HS-27A (cell line): ENCODE measurements at regions not wholly inside any gene's neighbourhood (a gene's known extent, or its start where the extent isn't known, plus 50 kb on each side); places are given as distances from the start of the nearest gene placed in this dataset.
"Not testable (repeated sequence)": the region's sequence is repeated elsewhere in the genome, so short reads cannot be mapped to it uniquely, and the experiment has no call there.

ENCODE experiments used
- DNase-seq: peaks from one replicate; pipeline ENCODE4 v3.0.0-alpha.2; 2012; ENCODE audit warnings: low read depth, missing footprints

DNA sequence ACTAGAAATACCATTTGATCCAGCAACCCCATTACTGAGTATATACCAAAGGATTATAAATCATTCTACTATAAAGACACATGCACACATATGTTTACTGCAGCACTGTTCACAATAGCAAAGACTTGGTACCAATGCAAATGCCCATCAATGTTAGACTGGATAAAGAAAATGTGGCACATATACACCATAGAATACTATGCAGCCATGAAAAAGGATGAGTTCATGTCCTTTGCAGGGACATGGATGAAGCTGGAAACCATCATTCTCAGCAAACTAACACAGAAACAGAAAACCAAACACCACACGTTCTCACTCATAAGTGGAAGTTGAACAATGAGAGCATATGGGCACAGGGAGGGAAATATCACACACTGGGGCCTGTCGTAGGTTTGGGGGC is 106.0 kb downstream of the SPATA18 start:
- DNase-seq = not testable (repeated sequence)

DNA sequence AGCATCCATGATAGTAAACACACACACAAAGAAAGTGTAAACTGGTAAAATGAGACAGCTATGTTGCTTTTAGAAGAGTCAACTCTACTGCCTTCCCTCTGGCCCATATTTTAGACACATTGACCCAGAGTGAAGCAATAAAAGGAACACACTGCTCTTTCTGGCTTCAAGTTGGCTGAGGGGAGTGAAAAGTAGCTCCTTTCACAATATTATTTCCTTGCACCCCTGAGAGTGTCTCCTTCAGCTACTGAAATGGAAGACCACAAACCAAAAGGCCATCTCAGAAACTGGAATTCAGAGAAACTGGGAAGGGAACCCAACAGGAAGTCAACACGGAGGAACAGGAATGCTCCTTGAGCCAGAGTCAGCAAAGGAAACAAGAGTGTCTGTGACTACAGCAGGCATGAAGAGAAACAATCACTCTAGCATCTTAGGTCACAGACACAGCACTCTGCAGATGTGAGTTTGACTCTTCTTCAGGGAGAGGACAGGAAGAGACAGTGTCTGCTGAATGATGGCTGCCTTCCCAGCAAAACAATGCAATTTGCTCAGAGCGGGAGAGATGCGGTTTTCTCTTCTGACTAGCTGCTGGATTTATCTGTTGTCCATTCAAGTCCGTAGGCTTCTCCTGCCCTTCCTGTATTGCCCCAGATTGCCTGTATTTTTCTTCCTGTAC is 106.7 kb downstream of the SPATA18 start:
- no peak for DNase-seq

DNA sequence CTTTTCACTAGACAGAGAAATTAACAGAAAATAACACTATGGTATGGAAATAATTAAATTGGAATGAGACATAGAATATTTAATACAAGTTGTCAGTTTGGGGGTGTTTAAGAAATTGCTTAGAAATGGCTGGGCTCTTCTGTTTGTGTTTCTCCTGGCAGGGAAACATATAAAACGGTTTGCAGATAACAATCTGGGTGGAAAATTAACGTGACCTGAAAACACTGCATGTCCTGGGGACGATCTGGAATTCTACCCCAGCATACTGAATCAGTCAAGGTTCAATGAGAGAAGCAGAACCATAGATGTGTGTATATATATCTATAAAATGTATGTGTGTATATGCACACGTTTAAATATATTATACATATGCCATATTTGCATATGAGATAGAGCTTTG is 109.8 kb downstream of the SPATA18 start:
- DNase-seq = no peak

DNA sequence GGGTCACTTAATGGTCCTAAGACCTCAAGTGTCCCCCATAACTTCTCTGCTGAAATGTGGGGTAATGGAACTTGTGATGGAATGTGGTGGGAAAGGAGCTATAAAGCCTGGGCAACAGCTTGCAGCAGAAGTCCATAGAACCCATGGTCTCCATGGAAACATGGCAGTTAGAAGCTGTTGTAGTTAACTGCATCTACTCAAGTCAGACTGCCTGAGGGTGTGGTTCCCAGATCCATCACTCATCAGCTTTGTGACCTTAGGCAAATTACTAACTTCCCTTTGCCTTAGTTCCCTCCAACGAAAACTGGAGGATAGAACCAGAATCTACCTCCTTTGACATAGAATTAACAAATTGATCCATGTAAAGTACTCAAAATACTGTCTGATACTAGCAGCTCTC is 113.0 kb downstream of the SPATA18 start:
- DNase-seq = no peak

DNA sequence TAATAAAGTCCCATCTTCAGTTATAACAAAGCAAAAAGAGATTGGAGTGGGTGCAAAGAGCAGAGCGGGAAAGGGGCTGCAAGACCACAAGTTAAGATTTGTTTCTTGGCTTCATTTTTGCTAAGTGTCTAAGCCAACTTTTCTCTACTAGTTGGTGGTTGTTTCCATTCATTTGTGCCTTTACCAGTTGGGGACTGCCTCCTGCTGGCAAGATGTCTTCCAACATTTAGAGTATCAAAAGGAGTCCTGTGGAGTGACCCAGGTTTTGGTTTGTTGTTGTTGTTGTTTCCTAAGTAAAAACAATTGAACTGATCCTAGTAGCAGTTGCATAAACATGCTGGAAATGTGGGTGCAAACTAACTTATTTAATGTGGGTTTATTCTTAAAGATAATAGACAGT is 121.1 kb downstream of the SPATA18 start:
- no peak for DNase-seq

DNA sequence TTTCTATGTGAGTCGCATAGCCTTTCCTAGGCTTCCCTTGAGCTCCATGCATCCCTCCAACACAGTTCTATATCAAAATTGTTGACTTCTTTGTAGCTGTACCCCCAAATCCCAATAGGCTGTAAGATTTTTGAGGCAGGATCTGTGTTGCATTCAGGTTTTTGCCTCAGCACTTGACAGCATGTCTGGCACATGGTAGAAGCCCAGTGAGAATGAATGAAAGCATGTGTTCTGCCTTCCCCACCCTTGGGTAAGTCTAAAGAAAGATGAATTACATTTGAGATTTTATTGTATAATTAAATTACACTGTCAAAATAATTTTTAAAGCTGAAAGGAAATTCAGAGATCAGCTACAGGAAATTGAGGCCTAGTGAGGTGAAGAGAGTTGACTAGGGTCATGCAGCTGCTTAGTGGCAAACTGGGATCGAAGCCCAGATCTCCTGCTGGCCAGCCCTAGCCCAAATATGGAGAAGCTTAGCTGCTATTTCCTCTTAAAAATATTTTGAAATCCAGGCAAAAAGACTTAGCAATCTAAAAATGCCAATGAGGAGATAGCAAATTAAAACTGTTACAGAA is 122.5 kb downstream of the SPATA18 start:
- no peak for DNase-seq

DNA sequence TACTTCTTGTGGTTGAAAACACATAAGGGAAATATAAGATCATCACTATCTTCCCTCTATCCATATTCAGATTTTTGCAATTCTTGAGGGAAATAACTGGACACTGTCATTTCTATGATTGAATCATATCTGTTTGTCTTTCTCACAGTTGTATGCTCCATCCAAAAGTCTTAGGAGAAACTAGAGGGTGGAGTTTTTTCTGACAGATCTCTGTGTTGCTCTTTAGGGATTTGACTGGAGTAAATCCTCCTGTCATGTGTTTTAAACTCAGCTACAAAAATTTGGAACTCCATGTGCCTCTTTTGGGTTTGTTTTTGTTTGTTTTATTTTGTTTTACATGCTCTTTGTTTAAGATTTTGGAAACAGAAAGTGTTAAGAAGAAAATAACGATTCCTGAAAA is 136.5 kb downstream of the SPATA18 start:
- DNase-seq = no peak

DNA sequence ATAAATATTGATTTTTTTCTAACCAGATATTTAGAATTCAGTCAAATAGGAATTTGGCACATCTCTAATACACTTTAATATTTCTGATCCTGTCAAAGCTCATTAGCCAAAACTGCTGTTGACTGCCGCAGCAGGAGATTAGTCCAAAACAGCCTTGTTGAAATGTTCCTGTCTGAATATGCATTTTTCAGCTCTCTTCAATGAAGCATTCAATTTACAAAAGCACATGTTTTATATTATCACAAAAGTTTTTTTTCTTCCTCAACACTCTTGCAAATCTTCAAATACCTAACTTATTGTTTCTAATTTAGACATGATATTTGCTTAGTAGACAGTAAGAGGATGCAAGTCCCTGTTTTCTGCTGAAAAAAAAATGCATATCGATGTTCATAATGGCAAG is 140.9 kb downstream of the SPATA18 start:
- DNase-seq = no peak

DNA sequence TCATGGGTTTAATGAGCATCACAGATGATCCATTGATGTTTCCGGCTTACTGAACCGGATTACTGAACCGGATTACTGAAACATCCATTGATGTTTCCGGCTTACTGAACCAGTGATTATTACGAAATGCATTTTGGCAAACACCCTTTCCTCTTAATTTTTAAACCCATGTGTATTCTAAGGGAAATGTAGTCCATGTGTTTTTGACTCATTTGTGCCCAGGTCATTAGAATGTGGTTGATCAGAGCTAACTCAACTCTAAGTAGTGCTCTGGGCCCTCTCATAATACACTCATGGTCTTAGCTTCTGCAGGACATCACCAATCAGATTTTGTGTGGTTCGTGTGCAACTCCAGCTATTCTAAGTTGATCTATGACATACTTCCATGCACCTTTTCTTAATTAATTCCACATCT is 141.6 kb downstream of the SPATA18 start:
- DNase-seq = no peak

DNA sequence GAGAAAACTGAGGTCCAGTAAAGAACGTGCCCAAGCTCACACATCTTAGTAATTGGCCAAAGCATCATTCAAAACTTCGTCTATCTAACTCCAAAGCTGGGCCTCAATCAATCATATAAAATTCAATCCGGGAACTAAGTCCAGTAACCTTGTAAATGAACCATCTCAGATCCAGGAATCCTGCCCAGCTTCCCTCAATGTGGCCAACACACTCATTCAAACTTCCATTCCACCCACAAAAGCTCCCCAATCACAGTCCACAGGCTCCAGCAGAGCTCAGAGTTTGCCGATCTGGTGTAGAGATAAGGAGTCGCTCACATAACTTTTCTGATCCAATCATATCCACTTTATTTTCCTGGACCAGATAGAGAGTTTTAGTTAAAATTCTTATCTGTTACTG is 144.8 kb downstream of the SPATA18 start:
- no peak for DNase-seq

DNA sequence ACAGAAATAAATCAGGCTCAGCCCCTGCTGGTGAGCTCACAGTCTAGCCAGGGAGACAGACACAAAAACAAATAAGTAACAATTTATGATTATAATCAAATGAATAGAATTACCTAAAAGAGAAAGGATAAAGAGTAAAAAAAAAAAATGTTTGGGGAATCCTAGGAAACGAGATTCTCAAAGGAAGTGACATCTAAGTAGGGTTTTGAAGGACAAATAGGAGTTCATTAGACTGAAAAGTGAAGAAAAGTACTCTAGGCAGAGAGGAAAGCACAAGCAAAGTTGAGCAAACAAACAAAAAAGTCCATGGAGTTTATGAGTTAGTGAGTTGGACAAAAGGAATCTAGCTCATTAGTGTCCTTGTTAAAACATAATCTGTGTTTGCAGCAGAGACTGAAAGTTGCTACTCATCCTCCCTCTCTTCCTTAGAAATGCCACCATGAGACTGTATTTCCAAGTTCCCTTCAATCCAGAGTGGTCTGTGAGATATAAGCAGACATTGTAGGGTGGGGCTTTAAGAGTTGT is 145.6 kb downstream of the SPATA18 start:
- no peak for DNase-seq

DNA sequence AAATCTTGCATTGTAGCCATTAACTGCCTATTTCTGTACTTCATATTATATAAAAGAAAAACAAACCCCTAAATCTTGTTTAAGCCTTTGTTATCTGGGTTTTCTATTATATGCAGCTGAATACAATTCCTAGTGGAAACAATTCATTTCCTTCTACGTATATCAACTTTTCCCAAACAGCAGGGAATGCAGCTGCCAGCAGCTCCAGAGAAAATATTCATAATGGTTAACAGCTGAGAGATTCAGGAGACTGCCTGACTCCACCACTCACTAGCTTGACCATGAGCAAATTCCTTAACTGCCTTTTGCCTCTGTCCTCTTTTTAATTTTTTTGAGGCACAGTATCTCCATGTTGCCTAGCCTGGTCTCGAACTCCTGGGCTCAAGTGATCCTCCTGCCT is 146.2 kb downstream of the SPATA18 start:
- DNase-seq = no peak

DNA sequence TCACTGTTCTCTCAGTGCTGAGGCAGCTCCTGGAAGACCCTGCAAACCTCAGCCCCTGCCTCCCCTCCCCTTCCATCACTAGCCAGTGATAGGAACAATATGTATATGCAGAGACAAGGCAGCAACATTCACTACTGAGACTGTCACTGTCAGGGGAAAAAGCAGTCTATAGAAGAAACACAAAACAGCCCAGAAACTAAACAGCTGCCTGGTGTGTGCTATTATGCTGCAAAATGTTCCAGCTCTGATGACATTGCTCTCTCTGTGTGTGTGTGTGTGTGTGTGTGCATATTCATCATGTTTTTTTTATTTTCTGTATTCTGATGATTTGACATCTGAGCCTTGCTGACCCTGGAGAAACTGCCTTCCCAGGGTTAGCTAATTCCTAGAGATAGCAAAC is 147.2 kb downstream of the SPATA18 start:
- DNase-seq = no peak

DNA sequence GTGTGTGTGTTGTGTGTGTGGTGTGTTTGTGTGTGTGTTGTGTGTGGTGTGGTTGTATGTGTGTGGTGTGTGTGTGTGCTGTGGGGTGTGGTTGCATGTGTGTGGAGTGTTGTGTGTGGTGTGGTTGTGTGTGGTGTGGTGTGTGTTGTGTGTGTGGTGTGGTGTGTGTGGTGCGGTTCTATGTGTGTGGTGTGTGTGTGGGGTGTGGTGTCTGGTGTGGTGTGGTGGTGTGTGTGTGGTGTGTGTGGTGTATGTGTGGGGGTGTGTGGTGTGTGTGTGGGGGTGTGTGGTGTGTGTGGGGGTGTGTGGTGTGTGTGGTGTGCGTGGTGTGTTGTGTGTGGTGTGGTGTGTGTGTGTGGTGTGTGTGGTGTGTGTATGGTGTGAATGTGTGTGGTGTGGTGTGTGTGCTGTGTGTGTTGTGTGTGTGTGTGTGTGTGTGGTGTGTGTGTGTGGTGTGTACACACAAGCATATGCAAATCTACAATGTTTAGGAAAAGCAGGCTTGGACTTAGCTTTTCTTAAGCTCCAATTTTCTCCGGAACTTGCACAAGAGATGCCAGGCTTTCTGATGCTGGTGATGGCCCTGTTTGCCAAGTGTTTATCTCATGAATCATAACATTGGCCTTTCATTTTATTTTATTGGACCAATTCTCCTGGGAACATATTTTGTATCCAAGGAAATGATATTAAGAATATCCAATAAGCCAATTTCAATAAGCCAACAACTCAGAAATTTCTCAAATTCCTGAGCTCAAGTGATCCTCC is 148.7 kb downstream of the SPATA18 start:
- peak; percentile 79 for DNase-seq

DNA sequence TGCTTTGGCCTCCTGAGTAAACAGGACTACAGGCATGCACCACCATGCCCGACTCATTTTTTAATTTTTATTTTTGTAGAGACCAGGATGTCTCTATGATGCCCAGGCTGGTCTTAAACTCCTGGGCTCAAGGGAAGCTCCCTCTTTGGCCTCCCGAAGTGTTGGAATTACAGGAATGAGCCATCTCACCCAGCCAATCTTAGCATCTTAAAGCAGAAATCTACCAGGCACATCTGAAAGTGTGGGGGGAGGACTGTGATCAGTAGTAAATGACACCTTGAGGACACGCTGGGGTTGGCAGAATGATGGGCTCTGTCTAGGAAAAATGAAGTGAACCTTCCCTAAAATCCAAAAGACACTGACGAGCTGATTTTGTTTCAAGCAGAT is 149.2 kb downstream of the SPATA18 start:
- DNase-seq = no peak

DNA sequence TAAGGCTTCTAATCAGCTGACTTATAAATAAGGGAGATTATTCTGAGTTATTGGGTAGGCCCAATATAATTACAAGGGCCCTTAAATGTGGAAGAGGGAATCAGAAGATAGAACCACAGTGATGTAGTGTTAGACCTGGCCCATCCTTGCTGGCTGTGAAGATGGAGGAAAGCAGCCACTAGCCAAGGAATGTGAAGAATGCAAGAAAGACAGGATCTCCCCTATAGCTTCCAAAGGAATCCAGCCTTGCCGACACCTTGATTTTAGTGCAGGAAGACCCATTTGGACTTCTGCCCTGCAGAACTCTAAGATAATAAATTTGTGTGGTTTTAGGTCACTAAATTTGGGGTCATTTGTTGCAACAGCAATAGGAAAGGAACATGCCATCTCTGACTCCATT is 150.6 kb downstream of the SPATA18 start:
- DNase-seq = no peak

DNA sequence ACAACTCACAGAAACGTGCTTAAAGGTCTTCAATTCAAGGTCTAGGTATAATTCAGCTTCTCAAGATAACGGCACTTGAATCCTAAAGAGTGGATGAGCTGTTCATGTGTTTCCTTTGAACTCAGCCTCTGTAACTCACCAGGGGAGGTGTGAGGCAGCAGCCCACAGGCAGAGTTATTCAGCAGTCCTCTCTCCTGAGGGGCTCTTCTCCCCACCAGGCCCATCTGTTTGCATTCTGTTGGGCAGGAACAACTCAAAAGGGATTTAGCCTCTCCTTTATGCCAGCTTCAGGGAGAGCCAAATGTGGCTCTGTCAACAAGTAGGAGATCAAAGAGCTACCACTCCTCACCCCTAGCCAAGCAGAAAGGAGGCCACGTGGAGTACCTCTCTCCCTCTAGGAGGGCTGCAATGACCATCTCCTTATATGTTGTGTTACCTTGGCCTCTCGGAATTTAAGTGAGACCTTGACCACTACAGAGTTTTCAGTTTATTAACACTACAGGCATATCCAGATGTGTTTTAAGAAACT is 151.2 kb downstream of the SPATA18 start:
- DNase-seq = no peak

DNA sequence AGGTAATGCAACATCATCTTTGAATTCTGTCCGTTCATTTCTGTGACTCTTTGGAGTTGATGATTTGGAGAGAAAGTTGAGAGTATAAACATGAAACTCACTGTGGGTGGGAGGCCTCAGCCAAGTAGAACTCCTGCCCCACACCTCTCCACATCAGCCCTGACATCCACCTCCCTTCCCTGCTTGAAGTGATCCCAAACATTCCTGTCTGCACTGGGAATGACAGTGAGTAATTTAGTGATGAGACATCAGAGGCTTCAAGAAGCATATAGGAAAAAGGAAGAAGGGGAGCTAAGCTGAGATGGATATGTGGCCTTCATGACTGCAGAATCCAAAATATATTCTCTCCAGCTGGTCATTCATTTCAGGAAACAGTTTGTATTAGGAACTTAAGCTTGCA is 151.8 kb downstream of the SPATA18 start:
- DNase-seq = no peak

DNA sequence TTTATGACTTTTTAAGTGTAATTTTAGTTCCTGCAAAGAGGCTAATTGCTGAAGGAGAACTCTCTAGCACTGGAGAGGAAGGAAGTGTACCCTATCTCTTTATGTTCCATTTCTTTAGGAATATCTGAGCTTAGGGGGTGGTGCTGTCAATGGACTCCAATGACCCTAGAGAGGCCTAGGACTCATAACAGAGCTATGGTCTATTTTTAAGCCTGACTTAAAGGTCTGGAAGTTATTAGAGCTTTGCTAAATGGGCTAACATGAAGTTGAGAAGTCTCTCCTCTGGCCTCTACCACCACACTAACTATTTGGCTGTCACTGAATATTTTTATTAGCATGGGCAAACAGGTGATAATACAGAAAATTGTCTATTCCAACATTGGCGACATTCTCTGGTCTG is 152.2 kb downstream of the SPATA18 start:
- DNase-seq = no peak

DNA sequence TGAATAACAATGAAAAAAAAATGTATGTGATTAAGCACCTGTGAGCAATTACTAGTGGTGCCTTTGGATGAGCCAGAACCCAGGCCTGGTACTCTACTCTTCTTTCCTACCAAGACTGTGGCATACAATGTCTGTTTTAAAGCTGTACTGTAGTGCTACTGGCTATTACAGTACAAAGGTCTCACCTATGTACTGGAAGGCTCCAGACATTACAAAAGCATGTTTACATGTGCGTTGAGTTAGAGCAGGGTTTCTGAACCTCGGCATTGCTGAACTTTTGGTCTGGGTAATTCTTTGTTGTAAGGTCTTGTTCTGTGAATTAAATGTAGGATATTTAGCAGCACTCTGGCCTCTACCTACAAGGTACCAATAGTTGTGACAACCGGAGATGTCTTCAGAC is 153.8 kb downstream of the SPATA18 start:
- DNase-seq = no peak

DNA sequence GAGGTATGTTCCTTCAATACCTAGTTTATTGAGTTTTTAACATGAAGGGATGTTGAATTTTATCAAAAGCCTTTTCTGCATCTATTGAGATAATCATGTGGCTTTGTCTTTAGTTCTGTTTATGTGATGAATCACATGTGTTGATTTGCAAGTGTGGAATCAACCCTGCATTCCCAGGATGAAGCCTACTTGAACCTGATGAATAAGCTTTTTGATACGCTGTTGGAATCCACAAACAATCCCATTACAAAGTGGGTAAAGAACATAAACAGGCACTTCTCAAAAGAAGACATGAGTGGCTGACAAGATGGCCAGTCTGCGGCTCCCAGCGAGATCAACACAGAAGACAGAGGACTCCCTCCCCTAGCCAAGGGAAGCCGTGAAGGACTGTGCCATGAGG is 156.0 kb downstream of the SPATA18 start:
- not testable (repeated sequence) for DNase-seq

DNA sequence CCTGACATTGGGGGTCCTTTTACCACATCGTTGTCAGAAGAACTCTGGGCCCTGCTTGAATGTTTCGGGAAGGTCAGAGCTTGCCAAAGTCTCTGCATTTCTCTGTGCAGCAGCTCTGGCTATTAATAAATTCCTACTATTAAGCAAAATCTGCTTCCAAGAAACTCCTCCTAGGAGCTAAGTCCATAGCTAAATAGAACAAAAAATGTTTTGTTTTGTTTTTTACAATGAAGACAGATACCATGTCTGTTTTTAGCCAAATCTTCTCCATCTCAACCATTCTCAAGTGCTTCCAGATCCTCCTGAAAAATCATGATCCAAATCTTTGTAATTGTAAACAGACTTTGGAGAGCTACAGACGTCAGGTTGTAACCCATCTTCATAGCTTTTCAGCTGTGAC is 161.6 kb downstream of the SPATA18 start:
- no peak for DNase-seq

DNA sequence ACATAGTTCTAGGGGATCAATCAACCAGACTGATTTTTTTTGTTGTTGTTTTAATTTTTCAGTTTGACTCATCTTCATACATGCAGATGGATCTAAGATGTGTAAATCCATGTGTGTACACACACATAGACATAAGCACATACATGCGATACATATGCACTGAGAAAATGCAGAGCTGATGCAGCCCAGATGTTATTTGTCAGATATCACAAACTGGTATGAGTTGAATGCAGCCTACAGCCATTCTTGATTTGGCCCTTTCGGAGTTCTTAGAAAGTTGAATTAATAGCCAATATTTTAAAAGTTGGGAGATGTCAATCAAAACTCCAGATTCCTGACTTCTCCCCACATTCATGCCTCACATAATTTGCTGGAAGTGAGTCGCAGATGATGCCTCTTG is 180.4 kb downstream of the SPATA18 start:
- no peak for DNase-seq
